Pulmonary artery endothelial cell (primary cell): ENCODE measurements at regions not wholly inside any gene's neighbourhood (a gene's known extent, or its start where the extent isn't known, plus 50 kb on each side); places are given as distances from the start of the nearest gene placed in this dataset.

Source experiments
- DNase-seq: peaks from one replicate; pipeline ENCODE4 v3.0.0-alpha.2; 2011; ENCODE audit warnings: low read depth, low spot score

DNA sequence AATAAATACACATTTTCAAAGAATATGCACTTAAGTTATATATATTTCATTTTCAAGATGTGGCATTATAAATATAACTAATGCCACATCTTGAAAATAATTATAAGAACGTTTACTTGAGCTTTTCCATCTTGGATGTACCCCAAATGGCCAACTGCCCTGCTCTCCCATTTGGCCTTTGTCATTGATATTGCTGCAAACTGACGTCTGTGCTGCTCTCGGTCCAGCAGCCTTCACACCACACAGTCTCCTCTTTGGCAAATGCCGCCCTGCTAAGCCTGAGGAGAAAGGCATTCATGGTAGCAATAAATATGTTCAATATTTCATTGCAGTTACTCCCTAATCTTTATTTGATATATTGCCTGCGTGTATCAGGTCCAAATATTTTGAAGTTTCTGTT is 384.6 kb upstream of the ADARB2 start:
- no peak for DNase-seq

DNA sequence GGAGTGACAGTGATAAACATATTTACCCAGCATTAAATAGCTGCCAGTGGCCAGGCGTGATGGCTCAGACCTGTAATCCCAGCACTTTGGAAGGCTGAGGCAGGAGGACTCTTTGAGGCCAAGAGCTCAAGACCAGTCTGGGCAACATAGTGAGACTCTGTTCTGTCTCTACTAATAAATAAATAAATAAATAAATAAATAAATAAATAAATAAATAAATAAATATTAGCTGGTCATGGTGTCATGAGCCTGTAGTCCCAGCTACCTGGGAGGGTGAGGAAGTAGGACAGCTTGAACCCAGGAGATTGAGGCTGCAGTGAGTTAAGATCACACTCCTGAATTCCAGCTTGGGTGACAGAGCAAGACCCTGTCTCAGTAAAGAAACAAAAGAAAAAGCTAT is 384.0 kb upstream of the ADARB2 start:
- no peak for DNase-seq

DNA sequence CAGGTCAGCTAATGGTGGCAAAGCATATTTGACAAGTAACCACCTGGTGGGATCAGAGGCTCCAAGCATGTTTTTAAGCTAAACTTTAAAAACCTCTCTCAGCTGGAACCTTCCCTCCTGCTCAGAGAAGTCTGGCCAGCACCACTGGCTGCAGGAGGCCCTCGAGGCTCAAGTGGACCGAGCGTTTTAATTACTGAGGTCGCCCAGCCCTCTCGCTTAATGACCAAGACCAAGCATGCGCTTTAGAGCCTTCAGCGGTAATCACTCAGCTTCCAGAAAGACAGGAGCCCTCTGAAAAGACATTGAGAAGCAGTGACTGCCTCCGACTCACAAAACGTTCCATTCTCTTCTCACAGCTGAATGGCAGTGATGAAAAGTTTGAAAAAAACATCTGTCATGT is 383.4 kb upstream of the ADARB2 start:
- no peak for DNase-seq

DNA sequence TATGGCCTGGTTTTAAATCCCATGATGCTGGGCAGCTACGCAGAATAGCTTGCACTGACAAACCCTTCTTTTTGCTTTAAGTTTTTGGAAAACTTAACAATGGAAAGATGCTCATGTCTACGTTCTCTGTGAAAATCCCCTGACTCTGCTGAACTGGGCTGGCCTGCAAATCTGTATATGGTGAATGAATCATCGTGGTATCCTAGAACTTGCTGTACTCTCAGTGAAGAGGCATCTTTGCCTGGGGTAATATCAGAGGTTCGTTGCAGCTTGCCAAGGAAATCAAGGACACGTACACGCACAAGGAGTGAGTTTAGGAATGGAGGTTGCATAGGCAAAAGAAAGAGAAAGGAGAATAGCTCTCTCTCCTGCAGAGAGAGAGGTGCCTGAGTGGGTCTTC is 382.0 kb upstream of the ADARB2 start:
- DNase-seq, result no peak

DNA sequence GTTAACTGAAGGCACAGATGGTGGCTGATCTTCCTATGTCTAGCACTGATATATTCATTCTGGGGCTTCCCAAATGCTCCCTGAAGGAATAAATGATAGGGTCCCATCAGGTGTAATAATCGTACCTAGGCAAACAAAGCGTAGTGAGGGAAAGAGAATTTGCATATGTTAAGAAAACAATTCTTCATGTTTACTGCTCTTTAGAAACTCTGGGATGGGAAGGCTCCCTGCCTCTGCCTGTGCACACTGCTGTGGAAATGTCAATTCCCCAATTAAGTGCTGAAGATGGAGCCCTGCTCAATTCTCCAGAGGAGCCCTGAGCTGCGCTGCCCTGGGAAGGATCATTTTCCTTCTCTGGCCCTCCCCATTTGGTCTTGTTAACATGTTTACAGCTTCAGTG is 380.9 kb upstream of the ADARB2 start:
- no peak for DNase-seq

DNA sequence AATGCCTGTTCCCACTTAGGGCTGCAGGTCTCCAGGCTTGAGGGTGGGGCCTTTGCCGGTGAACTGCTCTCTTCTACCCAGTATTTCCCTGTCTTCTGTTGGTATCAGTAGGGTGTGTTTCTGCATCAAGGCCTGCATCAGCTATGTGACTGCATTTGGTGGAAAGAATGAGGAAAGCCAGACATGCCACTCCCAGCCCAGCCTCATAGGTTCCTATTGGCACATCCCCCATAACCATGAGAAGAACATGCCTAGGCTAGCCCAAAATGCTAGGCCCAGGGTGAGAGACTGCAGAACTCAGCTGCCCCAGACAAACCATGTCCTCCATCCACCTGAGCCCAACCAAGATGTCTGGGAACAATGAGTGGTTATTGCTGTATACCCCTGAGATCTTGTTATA is 380.3 kb upstream of the ADARB2 start:
- DNase-seq, result no peak

DNA sequence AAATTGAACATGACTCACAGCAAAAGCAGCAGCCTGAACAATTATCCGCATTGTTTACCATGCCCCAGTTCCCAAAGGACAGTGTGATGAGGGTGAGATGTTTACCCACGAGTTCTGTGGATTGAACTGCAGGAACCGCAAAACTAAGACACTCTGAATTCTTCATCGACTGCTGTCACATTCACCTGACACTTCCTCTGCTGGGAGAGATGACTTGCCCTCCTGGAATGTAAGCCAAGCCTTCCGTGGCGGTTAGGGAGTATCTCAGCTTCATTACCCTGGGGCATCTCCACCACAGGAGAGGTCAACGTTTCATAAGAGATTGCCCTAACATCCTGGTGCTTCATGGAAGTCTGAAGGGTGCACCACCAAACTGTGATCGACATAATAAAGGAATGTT is 374.6 kb upstream of the ADARB2 start:
- DNase-seq, result no peak

DNA sequence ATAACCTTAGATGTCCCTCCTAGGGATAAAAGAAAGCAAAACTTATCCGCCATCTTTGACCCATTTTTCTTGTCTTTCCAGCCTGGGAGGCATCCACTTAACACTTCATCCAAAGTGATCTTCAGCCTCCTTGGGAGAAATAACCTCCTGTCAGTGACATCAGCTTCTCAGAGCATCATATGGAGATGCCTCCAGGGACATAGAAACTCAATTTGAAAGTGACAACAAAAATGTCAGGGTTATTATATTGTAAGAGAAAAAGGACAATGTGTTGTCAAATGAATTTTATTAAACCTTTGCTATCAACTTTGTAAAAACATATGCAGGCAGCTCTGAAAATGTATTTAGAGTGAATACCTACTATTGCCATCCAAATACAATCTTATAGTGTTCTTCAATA is 371.2 kb upstream of the ADARB2 start:
- no peak for DNase-seq

DNA sequence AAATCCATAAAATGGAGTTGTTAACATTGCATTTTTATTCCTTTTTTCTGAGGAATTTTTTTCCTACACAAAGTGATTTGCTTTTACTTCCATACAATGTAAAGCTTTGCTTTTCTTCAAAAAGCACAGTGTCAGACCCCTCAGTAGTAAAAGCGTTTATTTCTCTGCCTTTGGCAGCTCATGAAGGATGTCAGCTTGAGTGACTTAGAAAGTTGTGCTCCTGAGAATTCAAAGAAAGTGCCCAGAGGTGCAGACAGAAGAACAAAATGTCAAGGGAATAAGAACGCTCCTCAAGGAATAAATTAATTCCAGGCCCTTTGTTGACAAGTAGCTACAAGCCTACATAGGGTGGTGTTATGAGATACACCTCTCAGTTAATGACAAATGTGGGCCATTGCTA is 369.3 kb upstream of the ADARB2 start:
- no peak for DNase-seq

DNA sequence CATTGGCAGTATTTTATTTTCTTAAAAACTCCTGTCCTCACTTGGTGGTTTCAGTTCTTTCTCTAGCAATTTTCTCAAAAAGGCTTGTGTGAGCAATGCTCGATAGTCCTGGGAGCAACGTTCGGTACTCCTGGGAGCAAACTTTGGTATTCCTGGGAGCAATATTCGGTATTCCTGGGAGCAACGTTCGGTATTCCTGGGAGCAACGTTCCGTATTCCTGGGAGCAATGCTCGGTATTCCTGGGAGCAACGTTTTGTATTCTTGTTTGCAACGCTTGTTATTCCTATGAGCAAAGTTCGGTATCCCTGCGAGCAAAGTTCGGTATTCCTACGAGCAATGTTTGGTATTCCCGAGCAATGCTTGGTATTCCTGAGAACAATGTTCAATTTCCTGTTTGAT is 362.0 kb upstream of the ADARB2 start:
- no peak for DNase-seq

DNA sequence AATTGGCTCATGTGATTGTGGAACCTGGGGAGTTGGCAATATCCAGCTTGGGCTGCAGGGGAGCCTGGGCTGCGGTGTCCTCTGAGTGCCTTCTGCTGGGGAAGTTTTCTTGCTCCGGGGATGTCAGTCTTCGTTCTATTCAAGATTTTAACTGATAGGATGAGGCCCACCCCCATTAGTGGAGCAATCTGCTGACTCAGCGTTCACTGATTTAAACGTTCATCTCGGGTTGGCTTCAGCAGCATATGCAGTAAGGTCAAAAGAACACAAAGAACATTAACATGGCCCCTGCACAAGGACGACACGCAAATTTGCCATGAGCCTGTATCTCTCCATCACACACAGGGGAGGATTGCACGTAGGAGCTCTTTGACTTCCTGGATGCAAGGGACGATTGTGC is 360.6 kb upstream of the ADARB2 start:
- DNase-seq, result no peak

DNA sequence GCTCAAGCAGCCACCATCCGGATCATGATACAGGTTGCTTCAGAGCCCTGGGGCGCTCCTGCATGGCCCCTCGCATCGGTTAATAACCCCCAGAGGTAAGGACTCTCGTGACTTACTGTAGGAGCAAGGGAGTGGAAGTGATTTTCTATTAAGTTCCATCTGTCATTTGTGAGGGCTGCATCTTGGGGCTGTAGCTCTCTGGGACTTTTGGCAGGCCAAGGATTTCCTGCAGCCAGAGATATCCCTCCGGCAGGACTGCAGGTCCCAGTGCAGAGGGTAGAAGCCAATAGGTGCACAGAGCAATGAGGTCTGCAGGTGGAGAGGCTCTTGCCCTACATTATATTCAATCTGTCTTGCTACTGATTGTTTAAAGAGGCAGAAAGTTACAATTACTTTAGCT is 356.8 kb upstream of the ADARB2 start:
- DNase-seq, result no peak

DNA sequence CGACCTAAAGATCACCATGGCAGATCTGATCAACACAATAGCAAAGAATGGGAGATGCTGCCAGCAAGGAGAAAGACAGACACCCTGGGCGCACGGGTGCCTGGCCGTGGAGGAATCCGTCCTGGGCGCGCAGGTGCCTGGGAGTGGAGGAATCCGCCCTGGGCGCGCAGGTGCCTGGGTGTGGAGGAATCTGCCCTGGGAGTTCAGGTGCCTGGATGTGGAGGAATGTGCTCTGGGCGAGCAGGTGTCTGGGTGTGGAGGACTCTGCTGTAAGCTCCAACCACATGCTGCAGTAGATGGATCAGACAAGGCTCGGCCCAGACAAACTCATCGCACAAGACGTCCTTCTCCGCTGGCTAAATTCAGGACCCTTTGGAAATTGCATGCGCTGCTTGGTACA is 346.3 kb upstream of the ADARB2 start:
- no peak for DNase-seq

DNA sequence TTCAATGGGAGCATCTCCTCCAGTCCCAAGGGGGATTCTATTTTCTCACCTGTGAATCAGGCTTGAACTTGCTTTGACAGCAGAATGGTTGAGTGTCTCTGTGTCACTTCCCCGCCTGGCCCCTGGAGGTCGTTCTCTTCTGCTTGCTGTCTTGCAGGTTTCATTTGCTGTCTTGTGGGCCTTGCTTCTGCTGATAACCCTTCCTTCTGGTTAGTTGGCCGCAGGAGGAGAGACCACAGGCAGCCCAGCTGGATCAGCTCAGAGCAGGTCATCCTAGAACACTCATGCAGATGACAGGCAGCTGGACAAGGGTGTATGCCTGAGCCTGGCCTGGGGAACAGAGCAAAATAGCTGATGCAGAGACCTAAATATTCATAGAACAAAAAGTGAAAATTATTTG is 344.2 kb upstream of the ADARB2 start:
- no peak for DNase-seq

DNA sequence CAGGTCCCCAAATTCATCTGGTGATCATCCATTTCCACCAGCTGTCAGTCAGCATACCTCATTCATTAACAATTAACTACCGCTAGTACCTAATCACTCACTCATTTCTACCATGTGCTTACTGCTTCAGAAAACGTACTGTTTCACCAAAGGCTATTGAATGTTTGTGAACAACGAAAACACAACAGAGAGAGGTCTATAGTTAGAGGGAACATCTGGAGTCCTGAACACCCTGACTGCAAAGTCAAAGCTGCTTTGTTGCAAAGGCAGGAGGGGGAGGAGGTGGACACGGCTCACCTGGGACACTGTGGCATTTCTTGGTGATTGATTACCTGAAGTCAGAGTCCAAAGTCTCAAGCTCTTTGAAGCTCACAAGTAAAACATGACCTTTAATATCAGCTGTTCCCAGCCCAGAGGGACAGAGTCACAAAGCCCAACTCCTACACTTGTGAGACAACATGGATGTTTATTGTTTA is 342.3 kb upstream of the ADARB2 start:
- no peak for DNase-seq

DNA sequence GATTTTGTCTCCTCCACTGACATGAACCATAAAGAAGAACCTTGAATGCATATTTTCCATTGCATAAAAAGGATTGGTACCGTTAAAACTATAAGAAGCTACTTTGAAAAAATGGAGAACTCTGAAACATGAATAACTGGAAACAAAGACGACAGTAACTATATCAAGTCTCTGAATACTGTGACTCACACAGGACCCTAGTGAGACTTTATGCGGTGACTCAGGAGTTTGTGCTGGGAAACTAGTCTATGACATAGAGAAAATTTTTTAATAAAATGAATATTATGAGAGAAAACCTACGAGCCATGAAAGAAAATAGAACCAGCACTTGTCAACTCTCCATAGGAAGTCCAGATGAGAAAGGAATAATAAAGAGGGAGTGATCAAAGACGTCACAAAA is 339.9 kb upstream of the ADARB2 start:
- no peak for DNase-seq

DNA sequence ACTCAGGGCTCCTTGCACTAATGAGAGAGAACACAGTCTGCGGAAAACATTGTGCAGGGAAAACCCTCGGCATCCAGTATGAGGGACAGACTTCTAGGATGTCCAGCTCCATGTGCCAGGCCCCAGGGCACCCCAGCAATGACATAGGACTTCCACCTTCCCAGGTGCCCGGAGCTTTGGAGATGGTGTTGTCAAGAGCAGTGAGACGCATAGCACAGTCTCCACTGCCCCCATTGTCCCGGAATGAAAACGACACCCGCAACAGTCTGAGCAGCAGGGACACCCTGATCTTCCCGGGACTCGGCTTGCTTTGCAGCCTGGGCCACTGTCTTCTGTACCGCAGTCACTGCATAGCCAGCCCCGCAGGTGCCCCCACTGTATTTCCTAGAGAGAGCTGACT is 339.2 kb upstream of the ADARB2 start:
- no peak for DNase-seq

DNA sequence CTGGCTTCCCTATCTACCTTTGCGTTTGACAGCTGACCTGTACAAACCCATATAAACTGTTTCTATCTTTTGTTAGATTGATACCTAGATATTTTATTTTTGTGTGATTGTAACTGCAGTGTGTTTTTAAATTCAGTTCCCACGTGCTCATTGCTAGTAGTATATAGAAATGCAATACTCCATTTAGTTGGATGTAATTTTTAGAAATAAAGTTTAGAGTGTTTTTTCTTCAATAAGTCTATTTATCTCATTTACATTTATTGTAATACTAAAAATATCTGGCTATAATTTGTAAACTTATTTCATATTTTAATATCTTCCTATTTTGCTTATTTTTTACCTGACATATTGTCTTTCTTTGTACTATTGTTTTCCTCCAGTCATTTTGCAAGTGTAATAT is 329.7 kb upstream of the ADARB2 start:
- DNase-seq, result no peak

DNA sequence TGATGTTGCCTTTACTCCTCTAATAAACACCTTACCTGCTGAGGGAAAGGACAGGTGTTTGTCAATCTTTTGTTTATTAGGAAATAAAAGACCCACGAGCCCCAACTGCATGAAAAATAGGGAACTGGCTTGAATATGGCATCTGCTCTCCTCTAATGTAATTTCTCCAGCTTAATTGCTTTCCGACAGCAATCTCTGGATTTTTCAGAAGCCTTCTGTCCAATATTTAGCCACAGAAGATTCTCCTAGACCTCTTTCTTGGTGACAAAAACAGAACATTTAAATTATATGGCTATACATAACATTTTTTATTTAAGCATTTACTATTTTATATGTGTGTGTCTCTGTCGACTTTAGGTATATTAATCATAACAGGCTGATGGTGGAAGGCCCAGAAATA is 317.4 kb upstream of the ADARB2 start:
- no peak for DNase-seq

DNA sequence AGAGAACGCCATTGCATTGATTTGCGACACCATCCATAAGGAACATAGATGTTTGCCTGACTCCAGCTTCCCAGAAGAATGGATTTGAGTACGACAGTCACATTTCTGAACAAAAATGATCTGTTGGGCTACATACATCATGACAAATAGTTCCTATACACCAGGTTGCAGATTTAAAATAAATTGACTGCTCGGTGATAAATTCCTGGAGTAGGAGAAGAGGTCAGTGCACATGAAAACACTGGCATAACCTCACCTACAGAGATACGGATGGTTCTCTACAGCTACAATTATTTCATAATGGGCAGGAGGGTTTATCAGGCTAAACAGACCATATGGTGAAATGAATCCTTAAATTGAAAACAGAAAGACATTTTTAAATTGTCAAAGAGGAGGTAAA is 316.5 kb upstream of the ADARB2 start:
- DNase-seq, result no peak

DNA sequence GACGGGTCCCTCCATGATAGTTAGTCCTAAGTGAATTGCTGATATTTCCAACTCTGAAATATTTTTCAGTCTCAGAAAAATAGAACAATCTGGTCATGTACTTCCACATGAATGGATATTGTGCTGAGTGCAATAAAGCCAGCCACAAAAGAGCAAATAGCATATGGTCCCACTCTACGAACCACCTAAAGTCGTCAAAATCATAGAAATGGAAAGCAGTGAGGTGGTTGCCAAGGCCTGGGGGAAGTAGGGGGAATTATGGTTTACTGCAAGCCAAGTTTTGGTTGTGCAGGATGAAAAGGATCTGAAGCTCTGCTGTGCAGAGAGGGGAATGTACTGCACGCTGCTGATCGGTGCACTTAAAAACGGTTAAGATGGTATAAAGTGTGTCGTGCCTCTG is 313.8 kb upstream of the ADARB2 start:
- DNase-seq, result no peak

DNA sequence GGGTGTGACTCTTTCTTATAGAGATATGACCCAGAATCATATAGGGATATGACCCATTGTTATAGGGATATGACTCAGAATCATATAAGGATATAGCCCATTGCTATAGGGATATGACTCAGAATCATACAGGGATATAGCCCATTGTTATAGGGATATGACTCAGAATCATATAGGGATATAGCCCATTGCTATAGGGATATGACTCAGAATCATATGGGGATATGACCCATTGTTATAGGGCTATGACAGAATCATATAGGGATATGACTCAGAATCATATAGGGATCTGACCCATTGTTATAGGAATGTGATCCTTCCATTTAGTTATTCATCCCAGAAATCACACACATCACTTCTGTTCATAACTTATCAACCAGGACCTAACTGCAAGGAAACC is 312.2 kb upstream of the ADARB2 start:
- DNase-seq, result no peak

DNA sequence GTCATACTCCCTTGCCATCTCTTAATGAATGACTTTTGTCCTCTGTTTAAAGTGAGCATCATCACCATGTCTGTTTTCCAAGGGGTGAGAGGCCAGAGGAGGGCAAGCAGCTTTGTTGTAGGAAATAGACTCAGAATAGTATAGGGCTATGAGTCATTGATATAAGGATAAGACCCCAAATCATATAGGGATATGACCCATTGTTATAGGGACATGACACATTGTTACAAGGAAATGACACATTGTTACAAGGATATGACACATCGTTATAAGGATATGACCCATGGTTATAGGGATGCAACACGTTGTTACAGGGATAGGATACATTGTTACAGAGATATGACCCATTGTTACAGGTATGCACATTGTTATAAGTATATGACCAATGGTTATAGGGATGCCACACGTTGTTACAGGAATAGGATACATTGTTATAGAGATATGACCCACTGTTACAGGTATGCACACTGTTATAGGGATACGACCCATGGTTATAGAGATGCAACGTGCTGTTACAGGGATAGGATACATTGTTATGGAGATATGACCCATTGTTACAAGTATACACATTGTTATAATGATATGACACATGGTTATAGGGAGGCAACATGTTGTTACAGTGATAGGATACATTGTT is 311.1 kb upstream of the ADARB2 start:
- DNase-seq, result no peak

DNA sequence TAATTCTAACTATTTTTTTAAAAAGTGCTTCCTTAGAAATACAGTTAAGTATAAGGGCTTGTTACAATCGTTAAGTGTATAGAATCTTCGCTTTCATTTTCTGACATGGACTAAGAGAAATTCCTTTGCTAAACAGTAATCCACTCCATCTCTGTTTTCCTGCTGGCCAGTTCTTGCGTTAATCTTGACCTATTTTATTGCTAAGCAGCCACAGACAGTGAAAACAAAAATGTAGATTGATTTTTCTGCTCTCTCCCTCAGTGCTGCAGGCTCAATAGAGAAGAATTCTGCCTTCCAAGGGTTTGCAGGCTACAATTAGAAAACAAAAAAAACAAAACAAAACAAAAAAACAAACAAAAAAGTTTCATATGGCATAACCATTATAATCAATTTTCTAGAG is 310.4 kb upstream of the ADARB2 start:
- no peak for DNase-seq
